Type B pancreatic cell (in vitro differentiated cells): ENCODE measurements at regions not wholly inside any gene's neighbourhood (a gene's known extent, or its start where the extent isn't known, plus 50 kb on each side); places are given as distances from the start of the nearest gene placed in this dataset.

ENCODE experiments used
- DNase-seq: peaks from one replicate; pipeline ENCODE4 v3.0.0; 2021; ENCODE audit warnings: mixed read lengths; ENCODE audit not compliant: unreplicated experiment; ENCODE audit errors: extremely low spot score
- H3K27ac Mint-ChIP-seq: 2 replicates; pipeline ENCODE4 v1.8.0; 2021; ENCODE audit warnings: mild to moderate bottlenecking, mixed read lengths
- H3K27me3 Mint-ChIP-seq: 2 replicates; pipeline ENCODE4 v1.8.0; 2021; ENCODE audit warnings: mixed read lengths
- H3K36me3 Mint-ChIP-seq: 2 replicates; pipeline ENCODE4 v1.8.0; 2021; ENCODE audit warnings: mixed read lengths
- H3K4me1 Mint-ChIP-seq: one replicate; pipeline ENCODE4 v1.8.0; 2021; ENCODE audit warnings: mixed read lengths; ENCODE audit not compliant: unreplicated experiment
- H3K4me3 Mint-ChIP-seq: 2 replicates; pipeline ENCODE4 v1.8.0; 2021; ENCODE audit warnings: mild to moderate bottlenecking, mixed read lengths
- H3K9me3 Mint-ChIP-seq: 2 replicates; pipeline ENCODE4 v1.8.0; 2021; ENCODE audit warnings: mixed read lengths
- CTCF ChIP-seq: fragments of 200-600 bp; sonication (generic); conservative IDR thresholded peaks from 2 replicates; pipeline ENCODE4 v1.5.0; 2021; ENCODE audit warnings: antibody characterized with exemption, mild to moderate bottlenecking

GRCh38 chr15:77710206-77710605 lies 77.5 kb upstream of the LINGO1 start:
- no peaks in the 10 kb centered on the region for H3K9me3 Mint-ChIP-seq
- no peak for DNase-seq
- H3K27ac Mint-ChIP-seq: no peak overlapping the region
- H3K36me3 Mint-ChIP-seq: no peaks in the 10 kb centered on the region
- H3K4me1 Mint-ChIP-seq: no peaks in the 10 kb centered on the region
- H3K27me3 Mint-ChIP-seq: peaks cover 16% of the 10 kb centered on the region
- H3K4me3 Mint-ChIP-seq: no peak overlapping the region
- no peak for TF ChIP-seq CTCF

GRCh38 chr15:77709135-77709886 lies 76.6 kb upstream of the LINGO1 start:
- Mint-ChIP-seq H3K36me3 (no peaks in the 10 kb centered on the region), H3K4me1 (no peaks in the 10 kb centered on the region), H3K9me3 (no peaks in the 10 kb centered on the region), H3K27me3 (peaks cover 16% of the 10 kb centered on the region), H3K4me3 (no peak overlapping the region), H3K27ac (no peak overlapping the region)
- TF ChIP-seq CTCF: no peak
- no peak for DNase-seq

GRCh38 chr15:77706482-77707244 lies 74.0 kb upstream of the LINGO1 start:
- Mint-ChIP-seq H3K36me3 (no peaks in the 10 kb centered on the region), H3K27me3 (peaks cover 16% of the 10 kb centered on the region), H3K4me1 (no peaks in the 10 kb centered on the region), H3K9me3 (no peaks in the 10 kb centered on the region), H3K4me3 (no peak overlapping the region), H3K27ac (no peak overlapping the region)
- no peak for DNase-seq
- TF ChIP-seq CTCF: no peak

GRCh38 chr15:77702211-77702957 lies 69.7 kb upstream of the LINGO1 start:
- Mint-ChIP-seq H3K36me3 (no peaks in the 10 kb centered on the region), H3K4me3 (no peak overlapping the region), H3K27ac (no peak overlapping the region), H3K27me3 (peaks cover 13% of the 10 kb centered on the region), H3K4me1 (no peaks in the 10 kb centered on the region), H3K9me3 (no peaks in the 10 kb centered on the region)
- DNase-seq: no peak
- TF ChIP-seq CTCF: no peak

GRCh38 chr15:77698481-77698880 lies 65.8 kb upstream of the LINGO1 start:
- Mint-ChIP-seq H3K36me3 (no peaks in the 10 kb centered on the region), H3K4me3 (no peak overlapping the region), H3K4me1 (no peaks in the 10 kb centered on the region), H3K27ac (no peak overlapping the region), H3K9me3 (no peaks in the 10 kb centered on the region), H3K27me3 (peaks cover 10% of the 10 kb centered on the region)
- no peak for TF ChIP-seq CTCF
- DNase-seq: no peak
